Posterior cingulate gyrus (tissue), 11 donors: ENCODE measurements at regions not wholly inside any gene's neighbourhood (a gene's known extent, or its start where the extent isn't known, plus 50 kb on each side); places are given as distances from the start of the nearest gene placed in this dataset.
"Not testable (repeated sequence)": the region's sequence is repeated elsewhere in the genome, so short reads cannot be mapped to it uniquely, and the experiment has no call there.

Experiments
- DNase-seq, 10 donors: peaks; one replicate each; pipeline versions ENCODE4 v3.0.0 to v3.0.0-alpha.2; 2020 to 2021; ENCODE audit warnings: mixed read lengths in 3 of 10
- intact Hi-C: fragments of 100-400 bp; cut with DNase I; formaldehyde crosslinking; loops from one replicate; pipeline ENCODE4 v1.15.1; 2023

GRCh38 chr7:19390795-19391194 is 245.6 kb upstream of the FERD3L start:
- no peak for DNase-seq
- intact Hi-C loops, result no loop called here

DNA sequence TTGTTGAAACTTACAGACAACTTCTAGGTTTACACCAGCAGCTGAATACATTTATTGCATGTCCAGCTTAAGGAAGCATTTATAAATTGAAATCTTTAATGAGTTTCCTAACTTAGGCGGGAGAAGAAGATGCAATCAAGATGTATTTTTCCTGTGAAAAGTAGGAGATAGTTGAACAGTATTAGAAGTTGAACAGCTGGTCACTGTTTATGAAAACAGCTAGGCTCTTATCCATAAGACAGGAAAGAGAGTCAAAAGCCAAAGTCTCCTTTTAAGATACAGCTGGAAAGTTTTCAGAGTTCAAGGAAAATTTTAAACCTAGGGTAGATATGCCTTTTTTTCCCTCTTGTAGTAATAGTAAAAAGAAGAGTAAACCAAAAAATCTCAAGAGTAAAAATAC is 236.1 kb upstream of the FERD3L start:
- intact Hi-C loops, result no loop called here
- no peak for DNase-seq

GRCh38 chr7:19378345-19378714 is 233.1 kb upstream of the FERD3L start:
- intact Hi-C loops, result no loop called here
- no peak for DNase-seq

- DNase-seq, result no peak
These were observed 232.6 kb upstream of the FERD3L start for GRCh38 chr7:19377611-19378344.

DNA sequence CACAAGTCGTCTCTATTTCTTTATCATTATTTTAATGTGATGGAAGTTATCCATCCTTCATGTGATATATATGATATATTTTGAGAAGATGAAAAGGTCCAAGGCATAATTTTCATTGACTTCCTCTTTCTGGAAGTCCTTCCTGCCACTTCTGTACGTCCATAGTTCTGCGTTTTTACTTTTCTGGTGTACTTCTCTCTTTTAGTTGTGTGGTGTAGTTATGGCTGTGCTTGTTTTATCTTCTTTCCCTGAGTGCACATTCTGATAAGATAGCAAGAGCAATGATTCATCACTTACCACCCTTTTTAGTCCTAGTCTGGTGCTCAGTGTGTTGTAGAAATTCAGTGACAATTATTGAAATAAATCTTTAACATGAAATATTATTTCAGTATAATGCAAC is 231.3 kb upstream of the FERD3L start:
- no peak for DNase-seq
- intact Hi-C loops, result no loop called here

More at GRCh38 chr7:19377611-19378344, 232.6 kb upstream of the FERD3L start:
- intact Hi-C loops, result no loop called here

GRCh38 chr7:19375976-19376375 is 230.8 kb upstream of the FERD3L start:
- DNase-seq, result no peak
- intact Hi-C loops, result no loop called here

- no peak for DNase-seq
- intact Hi-C loops, result no loop called here
These were observed 228.1 kb upstream of the FERD3L start for GRCh38 chr7:19373334-19373733.

GRCh38 chr7:19369806-19370205 is 224.6 kb upstream of the FERD3L start:
- no peak for DNase-seq
- intact Hi-C loops, result no loop called here

DNA sequence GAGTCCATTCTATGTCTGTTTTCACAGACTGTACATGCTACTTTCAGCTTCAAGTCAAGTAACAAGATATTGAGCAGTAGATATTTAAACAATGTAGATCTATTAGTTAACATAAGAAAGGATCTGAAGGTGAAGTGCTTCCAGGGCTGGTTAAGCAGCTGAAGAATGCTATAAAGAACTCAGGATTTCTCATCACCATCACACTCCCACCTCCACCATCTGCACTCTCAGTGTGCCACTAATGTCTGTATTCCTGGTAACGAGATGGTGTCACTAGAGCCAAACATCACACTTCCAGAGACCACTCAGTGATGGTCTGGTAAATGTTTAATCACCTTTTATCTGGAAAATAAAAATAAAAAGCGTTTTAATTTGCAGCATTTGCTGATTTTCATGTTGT is 224.0 kb upstream of the FERD3L start:
- intact Hi-C loops, result no loop called here
- DNase-seq, result no peak

- intact Hi-C loops, result no loop called here
- DNase-seq, result no peak
These were observed 223.3 kb upstream of the FERD3L start for GRCh38 chr7:19368491-19368925.

DNA sequence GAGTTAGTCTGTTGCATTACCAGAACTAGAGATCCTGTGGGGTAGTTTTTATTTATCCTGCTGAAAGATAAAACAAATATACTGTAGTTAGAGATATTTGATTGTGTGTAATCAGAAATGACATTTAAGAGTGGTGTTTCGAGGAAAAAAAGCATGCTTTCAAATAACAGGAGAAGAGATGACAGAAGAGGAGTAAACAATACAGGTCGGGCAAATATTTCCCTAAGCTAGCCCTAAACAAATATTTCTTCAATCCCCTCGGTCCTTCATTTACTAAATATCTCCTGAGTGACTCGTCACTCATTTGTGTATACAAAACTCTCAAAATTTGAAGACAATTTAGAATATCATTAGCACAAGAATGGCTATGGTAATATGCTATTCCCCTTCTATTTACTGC is 219.7 kb upstream of the FERD3L start:
- DNase-seq, result no peak
- intact Hi-C loops, result no loop called here

GRCh38 chr7:19362099-19362498 is 216.9 kb upstream of the FERD3L start:
- intact Hi-C loops, result no loop called here
- no peak for DNase-seq

DNA sequence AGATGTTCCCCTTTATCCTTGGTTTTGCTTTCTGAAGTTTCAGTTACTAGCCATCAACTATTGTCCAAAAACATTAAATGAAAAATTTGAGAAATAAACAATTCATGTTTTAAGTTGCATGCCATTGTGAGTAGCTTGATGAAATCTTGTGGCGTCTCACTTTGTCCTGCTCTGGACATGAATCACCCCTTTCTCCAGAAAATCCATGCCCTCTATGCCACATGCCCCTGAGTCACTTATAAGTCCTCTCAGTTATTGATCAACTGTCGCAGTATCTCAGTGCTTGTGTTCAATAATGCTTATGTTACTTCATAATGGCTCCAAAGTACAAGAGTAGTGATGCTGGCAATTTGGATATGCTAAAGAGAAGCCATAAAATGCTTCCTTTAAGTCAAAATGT is 208.0 kb upstream of the FERD3L start:
- no peak for DNase-seq
- intact Hi-C loops, result no loop called here

- no peak for DNase-seq
- intact Hi-C loops, result no loop called here
These were observed 207.1 kb upstream of the FERD3L start for GRCh38 chr7:19352305-19352695.

DNA sequence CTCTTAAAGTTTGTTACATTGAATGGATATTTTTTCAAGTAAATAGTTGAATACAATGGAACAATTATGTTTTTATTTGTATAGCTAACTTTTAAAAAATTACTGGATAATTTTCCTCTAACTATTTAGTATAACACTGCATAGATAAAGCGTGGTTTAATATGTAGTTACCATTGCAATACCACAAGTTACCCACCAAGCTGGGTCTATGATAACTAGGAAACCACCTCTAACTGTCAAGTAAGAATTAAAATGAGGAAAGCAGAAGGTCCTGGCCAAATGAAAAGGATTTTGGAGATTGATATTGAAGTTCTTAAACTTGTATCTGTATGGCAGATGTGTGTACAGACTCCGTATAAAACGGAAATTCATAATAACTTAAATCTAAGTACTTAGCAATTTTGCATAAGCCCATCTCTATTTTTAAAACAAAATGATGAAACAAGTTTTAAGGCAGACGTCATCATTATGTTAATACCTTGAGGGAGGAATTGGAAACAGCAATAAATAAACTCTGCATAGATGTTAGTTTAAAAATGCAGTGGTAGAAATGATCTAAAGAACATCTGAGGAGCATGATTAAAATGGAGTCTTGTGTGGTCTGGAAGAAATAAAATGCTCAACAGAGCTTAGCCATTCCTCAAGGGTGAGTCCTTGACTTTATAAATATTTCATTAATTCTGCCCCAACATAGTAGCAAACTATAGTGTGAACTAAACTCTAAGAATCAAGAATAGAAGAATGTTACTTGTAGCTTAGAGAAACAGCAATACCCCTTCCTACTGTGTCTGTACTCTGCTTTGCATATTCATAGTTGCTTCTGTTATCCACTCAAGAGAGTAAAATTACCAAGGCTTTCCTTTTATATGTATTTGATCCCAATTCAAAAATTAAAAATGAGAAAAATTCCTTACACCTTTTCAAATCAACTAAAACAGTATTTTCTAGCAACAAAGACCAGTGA is 206.4 kb upstream of the FERD3L start:
- intact Hi-C loops, result no loop called here
- no peak for DNase-seq

DNA sequence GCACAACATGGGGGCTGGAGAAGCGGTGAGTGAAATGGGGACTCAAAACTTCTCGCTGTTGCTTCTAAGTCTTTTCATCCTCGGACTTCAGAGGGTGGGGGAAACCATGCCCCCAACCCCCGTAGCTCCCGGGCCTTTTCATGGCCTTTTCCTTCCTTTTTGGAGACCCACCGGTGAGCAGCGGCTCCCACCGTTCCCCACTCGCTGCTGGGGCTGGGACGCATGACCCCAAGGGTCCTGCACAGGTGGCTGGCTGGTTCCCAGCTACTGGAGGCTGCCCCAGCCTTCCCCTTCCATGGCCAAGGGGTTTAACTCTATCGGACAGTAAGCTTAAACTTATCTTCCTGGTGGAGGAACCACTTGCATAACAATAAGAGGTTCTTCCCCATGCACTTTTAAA is 194.3 kb upstream of the FERD3L start:
- intact Hi-C loops, result no loop called here
- DNase-seq, result peak in 2 of 10 donors; percentile 72 to 87

DNA sequence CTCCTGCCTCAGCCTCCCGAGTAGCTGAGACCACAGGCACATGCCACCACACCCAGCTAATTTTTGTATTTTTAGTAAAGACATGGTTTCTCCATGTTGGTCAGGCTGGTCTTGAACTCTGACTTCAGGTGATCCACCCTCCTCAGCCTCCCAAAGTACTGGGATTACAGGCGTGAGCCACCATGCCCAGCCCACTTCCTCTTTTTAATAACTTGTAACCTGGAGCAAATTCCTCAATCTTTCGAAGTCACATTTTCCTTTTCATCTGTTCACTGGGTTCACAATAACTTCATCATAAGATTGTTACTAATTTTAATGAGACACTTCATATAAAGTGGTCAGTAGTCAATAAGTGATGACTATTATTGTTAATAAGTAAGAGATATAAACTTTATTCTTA is 193.3 kb upstream of the FERD3L start:
- DNase-seq, intact Hi-C loops: not testable (repeated sequence)

- intact Hi-C loops, result no loop called here
- DNase-seq, result no peak
These were observed 191.7 kb upstream of the FERD3L start for GRCh38 chr7:19336836-19337383.

DNA sequence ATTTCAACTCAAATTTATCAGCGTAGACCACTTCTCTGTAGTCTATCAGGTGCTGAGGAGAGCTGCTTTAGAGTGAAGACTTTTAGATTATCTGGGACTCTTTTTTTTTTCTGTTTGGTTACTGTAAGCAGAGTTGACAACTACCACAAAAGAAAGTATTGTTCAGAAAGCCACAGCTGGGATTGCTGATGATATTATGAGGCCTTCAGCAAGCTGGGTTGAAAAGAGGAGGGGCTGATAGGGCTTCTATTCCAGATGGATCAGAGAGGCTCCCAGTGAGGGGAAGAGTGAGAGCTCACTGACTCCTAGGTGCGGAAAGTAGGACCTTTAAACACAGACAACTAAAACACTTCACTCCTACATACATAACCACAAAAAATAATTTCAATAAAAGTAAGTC is 188.5 kb upstream of the FERD3L start:
- intact Hi-C loops, result no loop called here
- no peak for DNase-seq

- DNase-seq, result no peak
- intact Hi-C loops, result no loop called here
These were observed 181.8 kb upstream of the FERD3L start for GRCh38 chr7:19327018-19327417.

DNA sequence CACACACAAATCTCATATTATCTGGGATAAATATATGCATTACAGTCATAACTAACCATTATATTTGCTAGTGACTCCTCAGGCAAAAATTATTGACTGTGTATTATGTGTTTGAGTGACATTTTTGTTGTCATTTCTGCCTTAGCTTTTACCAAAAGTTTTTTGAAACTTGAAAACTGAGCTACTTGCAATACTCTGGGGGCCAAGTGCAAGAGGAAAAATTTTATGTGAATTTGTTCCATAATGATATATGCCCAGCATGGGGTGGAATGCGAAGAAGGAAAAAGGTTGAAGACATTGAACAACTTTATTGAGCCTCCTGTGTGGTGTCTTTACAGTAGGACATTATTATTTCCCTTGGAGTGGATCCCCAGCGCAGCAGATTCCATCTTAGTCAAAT is 176.8 kb upstream of the FERD3L start:
- DNase-seq, result no peak

DNA sequence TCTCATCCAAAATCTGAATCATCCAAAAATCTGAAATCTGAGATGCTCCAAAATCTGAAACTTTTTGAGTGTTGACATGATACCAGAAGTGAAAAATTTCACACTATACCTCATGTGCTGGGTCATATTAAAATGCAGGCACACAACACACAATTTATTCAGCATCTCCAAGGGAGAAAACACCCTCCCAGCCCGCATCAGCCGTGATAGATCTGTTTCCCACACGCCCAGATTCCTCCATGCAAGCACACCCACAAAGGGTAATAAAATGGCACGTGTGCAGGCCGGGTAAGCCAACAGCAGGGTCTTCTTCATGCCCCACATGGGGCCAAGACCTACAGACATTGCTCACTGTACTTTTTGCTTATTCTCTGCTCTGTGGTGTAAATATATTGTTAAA is 173.1 kb upstream of the FERD3L start:
- no peak for DNase-seq
- intact Hi-C loops, result no loop called here

More for the DNA sequence above, 176.8 kb upstream of the FERD3L start:
- intact Hi-C loops, result no loop called here
